Liver (tissue), 8 donors: ENCODE measurements at regions not wholly inside any gene's neighbourhood (a gene's known extent, or its start where the extent isn't known, plus 50 kb on each side); places are given as distances from the start of the nearest gene placed in this dataset.

Experiments used
- DNase-seq: peaks from one replicate; pipeline ENCODE4 v3.0.0-alpha.2; 2017; ENCODE audit warnings: low spot score
- H3K27ac ChIP-seq, 2 donors: one replicate each; pipeline ENCODE4 v1.7.0; 2013; ENCODE audit warnings: inconsistent platforms in 2 of 2, low read length in 2 of 2, control low read depth in 1 of 2, low read depth in 1 of 2, mild to moderate bottlenecking in 1 of 2
- H3K27me3 ChIP-seq, 4 donors: one replicate each; pipeline versions ENCODE4 v1.6.1 to v1.7.0; 2013; ENCODE audit warnings: low read length in 3 of 4, inconsistent platforms in 1 of 4, mild to moderate bottlenecking in 1 of 4, moderate library complexity in 1 of 4; ENCODE audit not compliant: control insufficient read depth in 4 of 4, insufficient read depth in 4 of 4
- H3K36me3 ChIP-seq, 4 donors: one replicate each; pipeline versions ENCODE4 v1.6.1 to v1.7.0; 2013; ENCODE audit warnings: low read length in 3 of 4, mild to moderate bottlenecking in 3 of 4, low read depth in 1 of 4, moderate library complexity in 1 of 4; ENCODE audit not compliant: control insufficient read depth in 4 of 4, insufficient read depth in 3 of 4
- H3K4me1 ChIP-seq, 4 donors: one replicate each; pipeline versions ENCODE4 v1.6.1 to v1.7.0; 2013; ENCODE audit warnings: low read length in 3 of 4, mild to moderate bottlenecking in 3 of 4, moderate library complexity in 1 of 4; ENCODE audit not compliant: control insufficient read depth in 4 of 4, insufficient read depth in 4 of 4
- H3K4me3 ChIP-seq, 3 donors: one replicate each; pipeline versions ENCODE4 v1.6.1 to v1.7.0; 2013; ENCODE audit warnings: low read length in 3 of 3, control low read depth in 1 of 3, low read depth in 1 of 3, mild to moderate bottlenecking in 1 of 3
- H3K9ac ChIP-seq, 2 donors: one replicate each; pipeline ENCODE4 v1.7.0; 2013; ENCODE audit warnings: low read length in 2 of 2, mild to moderate bottlenecking in 2 of 2, moderate library complexity in 2 of 2, control low read depth in 1 of 2, low read depth in 1 of 2
- H3K9me3 ChIP-seq, 4 donors: one replicate each; pipeline versions ENCODE4 v1.6.1 to v1.7.0; 2013; ENCODE audit warnings: low read length in 3 of 4; ENCODE audit not compliant: control insufficient read depth in 4 of 4
- ATF3 ChIP-seq: IDR thresholded peaks from 2 replicates; pipeline ENCODE4 v1.6.1; 2016; ENCODE audit warnings: antibody characterized with exemption
- CTCF ChIP-seq: fragments of 150-350 bp; IDR thresholded peaks from 2 replicates; pipeline ENCODE4 v1.5.1; 2017; ENCODE audit warnings: improper control_type of control experiment, low read depth, low read length; ENCODE audit not compliant: missing input control
- EGR1 ChIP-seq, 2 donors: IDR thresholded peaks; 2 replicates each; pipeline ENCODE4 v1.6.1; 2016 to 2018; ENCODE audit warnings: antibody characterized with exemption in 2 of 2, low read depth in 2 of 2
- FOXA1 ChIP-seq: IDR thresholded peaks from 2 replicates; pipeline ENCODE4 v1.6.1; 2016; ENCODE audit warnings: antibody characterized with exemption
- FOXA2 ChIP-seq: IDR thresholded peaks from 2 replicates; pipeline ENCODE4 v1.6.1; 2016; ENCODE audit warnings: antibody characterized with exemption
- GABPA ChIP-seq, 2 donors: IDR thresholded peaks in 1 of 2; conservative IDR thresholded peaks in 1 of 2; 2 replicates each; pipeline ENCODE4 v1.6.1; 2016; ENCODE audit warnings: antibody characterized with exemption in 2 of 2, mild to moderate bottlenecking in 1 of 2, moderate library complexity in 1 of 2
- HNF4A ChIP-seq, 2 donors: conservative IDR thresholded peaks; 2 replicates each; pipeline ENCODE4 v1.6.1; 2016; ENCODE audit warnings: antibody characterized with exemption in 2 of 2, mild to moderate bottlenecking in 2 of 2
- HNF4G ChIP-seq: IDR thresholded peaks from 2 replicates; pipeline ENCODE4 v1.6.1; 2016; ENCODE audit warnings: antibody characterized with exemption
- JUND ChIP-seq, 2 donors: IDR thresholded peaks; 2 replicates each; pipeline ENCODE4 v1.6.1; 2016; ENCODE audit warnings: antibody characterized with exemption in 2 of 2
- MAX ChIP-seq: IDR thresholded peaks from 2 replicates; pipeline ENCODE4 v1.6.1; 2016; ENCODE audit warnings: antibody characterized with exemption
- NR2F2 ChIP-seq: IDR thresholded peaks from 2 replicates; pipeline ENCODE4 v1.6.1; 2016; ENCODE audit warnings: antibody characterized with exemption
- RAD21 ChIP-seq, 2 donors: IDR thresholded peaks; 2 replicates each; pipeline ENCODE4 v1.6.1; 2016; ENCODE audit warnings: antibody characterized with exemption in 2 of 2, mild to moderate bottlenecking in 2 of 2
- REST ChIP-seq: IDR thresholded peaks from 2 replicates; pipeline ENCODE4 v1.6.1; 2016; ENCODE audit warnings: antibody characterized with exemption, mild to moderate bottlenecking
- RXRA ChIP-seq, 2 donors: IDR thresholded peaks; 2 replicates each; pipeline ENCODE4 v1.6.1; 2017 to 2018; ENCODE audit warnings: antibody characterized with exemption in 2 of 2, mild to moderate bottlenecking in 1 of 2
- SP1 ChIP-seq: IDR thresholded peaks from 2 replicates; pipeline ENCODE4 v1.6.1; 2018; ENCODE audit warnings: antibody characterized with exemption, mild to moderate bottlenecking
- TAF1 ChIP-seq: conservative IDR thresholded peaks from 2 replicates; pipeline ENCODE4 v1.6.1; 2016; ENCODE audit warnings: antibody characterized with exemption, mild to moderate bottlenecking
- YY1 ChIP-seq: IDR thresholded peaks from 2 replicates; pipeline ENCODE4 v1.6.1; 2016; ENCODE audit warnings: antibody characterized with exemption, mild to moderate bottlenecking
- ZBTB33 ChIP-seq: IDR thresholded peaks from 2 replicates; pipeline ENCODE4 v1.6.1; 2016; ENCODE audit warnings: antibody characterized with exemption
- WGBS: extraction: QIAGEN DNeasy Blood & Tissue Kit; methylation state at CpG from one replicate; pipeline ENCODE4 v1.1.7; 2013; 5-methylcytosine and 5-hydroxymethylcytosine counted together
- donor health status: healthy.
- donor health status: healthy.
- donor health status: healthy.
- donor health status: healthy.
- donor health status: healthy.

GRCh38 chr6:149181304-149181703 is 136.2 kb upstream of the TAB2 start:
- no peak for TF ChIP-seq ATF3
- no peaks in the 10 kb centered on the region for H3K36me3 ChIP-seq

GRCh38 chr6:149182262-149182661 is 135.2 kb upstream of the TAB2 start:
- peaks cover 0 to 6% (median 3%) of the 10 kb centered on the region in 4 donors for H3K9me3 ChIP-seq
- H3K4me1 ChIP-seq, result peaks cover 0 to under 1% (median under 1%) of the 10 kb centered on the region in 4 donors
- no peak overlapping the region for H3K4me3 ChIP-seq
- 88% methylated on average over 6 of the region's 6 CpGs for WGBS
- no peak for DNase-seq
- H3K27ac ChIP-seq, result no peak overlapping the region
- no peaks in the 10 kb centered on the region for H3K27me3 ChIP-seq
- no peak for TF ChIP-seq RXRA (IDR thresholded peaks at IDR 0.05)
- no peak for TF ChIP-seq TAF1
- TF ChIP-seq SP1, result no peak
- no peak for TF ChIP-seq YY1
- TF ChIP-seq FOXA1, result no peak
- TF ChIP-seq REST, result no peak
- no peak for TF ChIP-seq CTCF
- TF ChIP-seq FOXA2, result no peak
- TF ChIP-seq HNF4G, result no peak
- TF ChIP-seq ATF3, result no peak
- TF ChIP-seq ZBTB33, result no peak
- TF ChIP-seq RAD21 (IDR thresholded peaks at IDR 0.05), result no peak
- no peak for TF ChIP-seq MAX
- no peak for TF ChIP-seq GABPA (IDR thresholded peaks at IDR 0.05 in 1 of 2, conservative IDR thresholded peaks at IDR 0.05 in 1 of 2)
- TF ChIP-seq NR2F2, result no peak
- TF ChIP-seq JUND (IDR thresholded peaks at IDR 0.05), result no peak
- TF ChIP-seq HNF4A (conservative IDR thresholded peaks at IDR 0.05), result no peak
- no peak for TF ChIP-seq EGR1 (IDR thresholded peaks at IDR 0.05; ENCODE audit: low read depth in 2 of 2)
- no peaks in the 10 kb centered on the region for H3K36me3 ChIP-seq
- H3K9ac ChIP-seq, result no peak overlapping the region

More at GRCh38 chr6:149181304-149181703, 136.2 kb upstream of the TAB2 start:
- H3K27ac ChIP-seq, result no peak overlapping the region
- no peaks in the 10 kb centered on the region for H3K27me3 ChIP-seq
- WGBS, result 94% methylated on average over 5 of the region's 5 CpGs
- H3K9ac ChIP-seq, result no peak overlapping the region
- H3K4me3 ChIP-seq, result no peak overlapping the region
- no peak for DNase-seq
- peaks cover 0 to 6% (median 3%) of the 10 kb centered on the region in 4 donors for H3K9me3 ChIP-seq
- peaks cover 0 to 3% (median under 1%) of the 10 kb centered on the region in 4 donors for H3K4me1 ChIP-seq
